ENCODE measurements at regions not wholly inside any gene's neighbourhood (a gene's known extent, or its start where the extent isn't known, plus 50 kb on each side); places are given as distances from the start of the nearest gene placed in this dataset.

DNA sequence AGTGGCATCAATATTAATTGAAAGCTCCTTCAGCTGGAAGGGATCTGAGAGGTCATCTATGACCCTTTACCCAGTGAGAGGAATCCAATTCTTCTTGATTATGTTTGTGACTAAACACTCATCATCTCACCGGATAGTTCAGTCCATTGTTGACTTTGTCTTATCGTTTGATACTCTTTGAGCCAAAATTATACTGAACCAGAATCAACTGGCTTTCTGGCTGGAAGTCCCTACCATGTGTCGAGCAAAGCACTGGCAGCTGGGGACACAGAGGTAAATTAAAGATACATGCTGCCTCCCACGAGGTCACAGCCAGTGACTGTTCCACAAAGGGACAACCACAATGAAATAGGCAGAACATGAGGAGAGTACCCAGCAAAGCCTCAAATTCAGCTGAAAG lies 91.4 kb upstream of the FHL2 start:
- peak overlapping the region; percentile 93 for H3K27ac ChIP-seq (replicated peaks)
- peaks cover 29% of the 10 kb centered on the region for H3K9me3 ChIP-seq (replicated peaks)
- DNase-seq, result peak; percentile 34
- TF ChIP-seq, protein P1, sequence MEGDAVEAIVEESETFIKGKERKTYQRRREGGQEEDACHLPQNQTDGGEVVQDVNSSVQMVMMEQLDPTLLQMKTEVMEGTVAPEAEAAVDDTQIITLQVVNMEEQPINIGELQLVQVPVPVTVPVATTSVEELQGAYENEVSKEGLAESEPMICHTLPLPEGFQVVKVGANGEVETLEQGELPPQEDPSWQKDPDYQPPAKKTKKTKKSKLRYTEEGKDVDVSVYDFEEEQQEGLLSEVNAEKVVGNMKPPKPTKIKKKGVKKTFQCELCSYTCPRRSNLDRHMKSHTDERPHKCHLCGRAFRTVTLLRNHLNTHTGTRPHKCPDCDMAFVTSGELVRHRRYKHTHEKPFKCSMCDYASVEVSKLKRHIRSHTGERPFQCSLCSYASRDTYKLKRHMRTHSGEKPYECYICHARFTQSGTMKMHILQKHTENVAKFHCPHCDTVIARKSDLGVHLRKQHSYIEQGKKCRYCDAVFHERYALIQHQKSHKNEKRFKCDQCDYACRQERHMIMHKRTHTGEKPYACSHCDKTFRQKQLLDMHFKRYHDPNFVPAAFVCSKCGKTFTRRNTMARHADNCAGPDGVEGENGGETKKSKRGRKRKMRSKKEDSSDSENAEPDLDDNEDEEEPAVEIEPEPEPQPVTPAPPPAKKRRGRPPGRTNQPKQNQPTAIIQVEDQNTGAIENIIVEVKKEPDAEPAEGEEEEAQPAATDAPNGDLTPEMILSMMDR (IDR thresholded peaks at IDR 0.05; ENCODE audit: borderline replicate concordance), result no peak
- H3K4me3 ChIP-seq, result no peak overlapping the region
- H3K4me1 ChIP-seq, result peaks cover 32% of the 10 kb centered on the region
- no peaks in the 10 kb centered on the region for H3K27me3 ChIP-seq (ENCODE audit: low read depth)
- peaks cover 3% of the 10 kb centered on the region for H3K36me3 ChIP-seq
- intact Hi-C loops (cut with micrococcal nuclease), result loop anchor here (10.0 kb wide), 1 partner anchor 55 kb away; no protein-coding TSS in a partner anchor

DNA sequence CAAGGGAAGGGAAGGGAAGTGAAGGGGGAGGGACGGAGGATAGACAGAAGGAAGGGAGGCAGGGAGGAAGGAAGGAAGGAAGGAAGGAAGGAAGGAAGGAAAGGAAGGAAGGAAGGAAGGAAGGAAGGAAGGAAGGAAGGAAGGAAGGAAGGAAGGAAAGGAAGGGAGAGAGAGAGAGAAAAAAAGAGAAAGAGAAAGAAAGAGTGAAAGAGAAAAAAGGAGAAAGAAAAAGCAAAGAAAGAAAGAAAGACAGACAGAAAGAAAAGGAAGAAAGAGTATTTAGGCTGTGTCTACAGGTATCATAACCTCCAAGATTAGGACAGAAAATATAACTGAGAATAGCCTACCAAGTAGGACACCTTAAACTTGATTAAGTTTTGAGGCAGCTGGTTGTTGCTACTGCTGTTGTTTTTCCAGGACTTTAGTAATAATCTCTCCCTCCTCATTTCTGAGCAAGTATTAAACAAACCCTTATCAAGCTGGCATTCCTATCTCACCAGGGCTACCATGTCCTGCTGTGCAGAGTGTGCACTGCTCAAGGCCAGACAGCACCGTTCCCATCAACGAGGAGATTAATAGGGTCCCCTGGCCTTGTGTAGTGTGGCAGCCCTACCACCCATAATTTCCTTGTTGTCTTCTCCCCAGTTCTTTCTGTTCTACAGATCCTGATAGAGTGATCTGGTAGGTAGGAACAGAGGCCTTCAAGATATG lies 90.5 kb upstream of the FHL2 start:
- no peak for DNase-seq
- no peak overlapping the region for H3K4me3 ChIP-seq
- intact Hi-C loops (cut with micrococcal nuclease), result no loop called here
- H3K4me1 ChIP-seq, result peaks cover 27% of the 10 kb centered on the region
- peaks cover 29% of the 10 kb centered on the region for H3K9me3 ChIP-seq (replicated peaks)
- H3K36me3 ChIP-seq, result peaks cover 3% of the 10 kb centered on the region
- H3K27me3 ChIP-seq (ENCODE audit: low read depth), result no peaks in the 10 kb centered on the region
- peak overlapping the region; percentile 93 for H3K27ac ChIP-seq (replicated peaks)
- TF ChIP-seq, protein P1 (IDR thresholded peaks at IDR 0.05; ENCODE audit: borderline replicate concordance), result no peak

DNA sequence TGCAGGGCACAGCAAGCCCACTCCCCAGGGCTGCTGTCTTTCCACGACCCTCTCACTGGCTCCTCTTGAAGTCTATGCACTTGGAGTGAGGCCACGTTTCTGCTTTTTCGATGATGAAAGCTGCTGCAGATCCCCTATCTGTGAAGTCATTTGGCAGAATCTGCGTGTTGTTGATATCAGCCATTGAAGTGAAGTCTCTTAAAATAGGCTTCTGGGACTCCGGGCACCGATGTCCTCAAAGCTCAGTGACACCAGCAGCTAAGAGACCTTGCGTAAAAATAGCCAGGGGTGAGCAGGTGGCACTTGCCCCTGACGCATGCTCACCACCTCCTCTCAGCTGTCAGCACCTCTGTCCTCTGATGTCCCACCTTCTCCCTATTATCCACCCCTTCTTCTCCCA lies 89.4 kb upstream of the FHL2 start:
- DNase-seq, result peak; percentile 71
- Histone ChIP-seq H3K9me3 (replicated peaks) (peaks cover 22% of the 10 kb centered on the region), H3K27me3 (ENCODE audit: low read depth) (no peaks in the 10 kb centered on the region), H3K4me3 (peak overlapping the region; percentile 35), H3K27ac (replicated peaks) (peak overlapping the region; percentile 93), H3K36me3 (peaks cover 3% of the 10 kb centered on the region), H3K4me1 (peaks cover 27% of the 10 kb centered on the region)
- intact Hi-C loops (cut with micrococcal nuclease), result no loop called here
- TF ChIP-seq, protein P1 (IDR thresholded peaks at IDR 0.05; ENCODE audit: borderline replicate concordance), result no peak

DNA sequence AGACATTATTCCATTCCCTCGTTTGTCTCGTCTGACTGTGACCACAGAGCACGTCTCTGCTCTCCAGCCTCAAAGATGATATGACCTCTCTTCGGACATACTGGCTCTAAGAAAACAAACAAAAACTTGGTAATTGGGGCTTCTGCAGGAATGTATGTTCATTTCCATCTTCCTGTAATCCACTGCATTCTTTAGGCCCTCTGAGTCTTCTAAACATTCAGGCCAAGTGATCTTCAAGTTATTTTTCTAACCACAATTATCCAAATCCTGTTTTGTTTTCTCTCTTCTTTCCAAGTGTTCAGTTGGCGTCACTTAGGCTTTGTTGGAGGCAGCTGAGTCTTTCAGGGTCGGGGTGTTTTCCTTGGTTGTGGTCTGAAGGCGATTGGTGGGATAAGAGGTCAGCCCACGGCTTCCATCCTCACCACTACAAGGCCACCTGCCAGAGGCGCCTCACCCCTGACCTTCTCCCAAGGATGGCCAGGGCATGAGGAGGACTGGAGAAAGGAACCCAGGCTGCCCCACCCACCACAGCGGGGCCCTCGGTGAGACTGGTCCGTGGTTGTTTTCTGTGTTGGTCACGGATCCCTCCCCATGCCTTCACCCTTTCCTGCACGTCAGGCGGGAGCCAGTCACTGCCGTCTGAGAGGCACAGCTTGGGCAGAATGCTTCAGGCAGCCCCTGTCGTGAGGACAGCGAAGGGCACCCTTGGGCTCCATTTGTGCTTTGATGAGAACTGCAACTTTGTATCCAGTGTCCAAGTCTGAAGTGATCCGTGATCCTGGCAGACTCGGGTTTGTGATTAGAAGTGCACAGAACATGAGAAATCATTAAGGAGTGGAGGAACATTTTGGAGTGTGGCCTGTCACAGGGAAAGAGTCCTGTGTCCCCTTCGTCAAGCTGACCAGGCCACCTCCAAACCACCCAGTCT lies 88.6 kb upstream of the FHL2 start:
- Histone ChIP-seq H3K4me1 (peaks cover 27% of the 10 kb centered on the region), H3K27me3 (ENCODE audit: low read depth) (no peaks in the 10 kb centered on the region), H3K27ac (replicated peaks) (peak overlapping the region; percentile 93), H3K9me3 (replicated peaks) (peaks cover 13% of the 10 kb centered on the region), H3K4me3 (peak overlapping the region; percentile 35), H3K36me3 (peaks cover 2% of the 10 kb centered on the region)
- intact Hi-C loops (cut with micrococcal nuclease), result no loop called here
- peak; percentile 62 for DNase-seq
- TF ChIP-seq, protein P1 (IDR thresholded peaks at IDR 0.05; ENCODE audit: borderline replicate concordance), result peak; percentile 19

DNA sequence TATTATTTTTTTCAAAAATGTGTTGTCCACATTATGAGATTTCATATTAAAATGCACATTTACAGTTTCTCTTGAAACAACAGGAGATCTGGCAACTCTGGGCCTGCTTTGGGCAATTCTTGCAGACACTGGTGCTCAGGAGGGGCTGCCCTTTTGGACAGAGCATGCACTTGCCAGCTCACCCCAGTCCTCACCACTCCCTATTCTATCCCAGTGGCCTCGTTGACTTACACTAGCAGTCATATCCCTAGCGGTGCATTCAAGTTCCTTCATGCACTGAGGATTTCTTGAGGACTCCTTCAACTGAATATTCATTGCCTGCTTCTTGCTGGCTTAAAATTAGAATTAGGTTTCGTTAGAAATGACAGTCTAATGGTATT lies 87.9 kb upstream of the FHL2 start:
- no peak overlapping the region for H3K4me3 ChIP-seq
- H3K9me3 ChIP-seq (replicated peaks), result peaks cover 6% of the 10 kb centered on the region
- H3K27me3 ChIP-seq (ENCODE audit: low read depth), result no peaks in the 10 kb centered on the region
- no peak for DNase-seq
- intact Hi-C loops (cut with micrococcal nuclease), result no loop called here
- H3K27ac ChIP-seq (replicated peaks), result peak overlapping the region; percentile 93
- TF ChIP-seq, protein P1 (IDR thresholded peaks at IDR 0.05; ENCODE audit: borderline replicate concordance), result no peak
- no peaks in the 10 kb centered on the region for H3K36me3 ChIP-seq
- H3K4me1 ChIP-seq, result peaks cover 27% of the 10 kb centered on the region
